HG02970 (cell line): ENCODE measurements at regions not wholly inside any gene's neighbourhood (a gene's known extent, or its start where the extent isn't known, plus 50 kb on each side); places are given as distances from the start of the nearest gene placed in this dataset.

Experiments
- ATAC-seq: cut with Tn5 transposase; IDR thresholded peaks from one replicate; pipeline ENCODE4 v1.9.1; 2021; ENCODE audit warnings: mild to moderate bottlenecking, moderate library complexity, moderate number of reproducible peaks; ENCODE audit not compliant: unreplicated experiment, low FRiP score

GRCh38 chr6:164023535-164023934 is 609.0 kb downstream of the QKI start:
- no peak for ATAC-seq

GRCh38 chr6:164022632-164023031 is 608.1 kb downstream of the QKI start:
- no peak for ATAC-seq

- no peak for ATAC-seq
Observed at GRCh38 chr6:164021589-164022250, 607.2 kb downstream of the QKI start.

- ATAC-seq = no peak
Observed at GRCh38 chr6:164020142-164020541, 605.6 kb downstream of the QKI start.

- ATAC-seq = no peak
Observed at GRCh38 chr6:164018133-164018532, 603.6 kb downstream of the QKI start.

GRCh38 chr6:164016056-164016455 is 601.5 kb downstream of the QKI start:
- no peak for ATAC-seq

GRCh38 chr6:164015088-164015484 is 600.6 kb downstream of the QKI start:
- no peak for ATAC-seq

- ATAC-seq = no peak
Observed at GRCh38 chr6:164014346-164015087, 600.0 kb downstream of the QKI start.

- ATAC-seq = no peak
Observed at GRCh38 chr6:164013480-164014208, 599.1 kb downstream of the QKI start.

- no peak for ATAC-seq
Observed at GRCh38 chr6:164011321-164011720, 596.8 kb downstream of the QKI start.

- ATAC-seq = no peak
Observed at GRCh38 chr6:164010441-164011103, 596.1 kb downstream of the QKI start.

GRCh38 chr6:164008902-164009301 is 594.4 kb downstream of the QKI start:
- no peak for ATAC-seq

- no peak for ATAC-seq
Observed at GRCh38 chr6:164007881-164008280, 593.4 kb downstream of the QKI start.

- no peak for ATAC-seq
Observed at GRCh38 chr6:164006459-164006858, 591.9 kb downstream of the QKI start.

GRCh38 chr6:164005004-164005711 is 590.6 kb downstream of the QKI start:
- no peak for ATAC-seq

GRCh38 chr6:164000276-164000675 is 585.8 kb downstream of the QKI start:
- ATAC-seq = no peak

GRCh38 chr6:163999475-164000125 is 585.1 kb downstream of the QKI start:
- ATAC-seq = no peak

- ATAC-seq = no peak
Observed at GRCh38 chr6:163998496-163998895, 584.0 kb downstream of the QKI start.

- ATAC-seq = no peak
Observed at GRCh38 chr6:163996491-163996890, 582.0 kb downstream of the QKI start.

- ATAC-seq = no peak
Observed at GRCh38 chr6:163994566-163994965, 580.0 kb downstream of the QKI start.
